ENCODE measurements at regions not wholly inside any gene's neighbourhood (a gene's known extent, or its start where the extent isn't known, plus 50 kb on each side); places are given as distances from the start of the nearest gene placed in this dataset.

GRCh38 chr16:87068762-87069150, 248.4 kb downstream of the C16orf95 start:
- no peak for TF ChIP-seq NFE2L2 (conservative IDR thresholded peaks at IDR 0.05; ENCODE audit: low read length)
- TF ChIP-seq NR3C1 (IDR thresholded peaks at IDR 0.05), result no peak
- no peak for TF ChIP-seq KDM1A (IDR thresholded peaks at IDR 0.05; ENCODE audit: low read depth)
- TF ChIP-seq CHD2 (IDR thresholded peaks at IDR 0.05; ENCODE audit: low read length, partially characterized antibody), result no peak
- TF ChIP-seq CTCF (IDR thresholded peaks at IDR 0.05), result no peak
- no peak for TF ChIP-seq SMC3 (IDR thresholded peaks at IDR 0.05)

All from A549 (cell line).